Activated naive CD8-positive, alpha-beta T cell treated with anti-CD3 and anti-CD28 coated beads, Interleukin-2, amount 50 U/mL, for 24 hours (primary cell): ENCODE measurements at regions not wholly inside any gene's neighbourhood (a gene's known extent, or its start where the extent isn't known, plus 50 kb on each side); places are given as distances from the start of the nearest gene placed in this dataset.

Experiments used
- ATAC-seq: fragments of 150-1000 bp; cut with Tn5 transposase; one replicate; pipeline ENCODE4 v1.10.0; 2021
- DNase-seq: peaks from one replicate; pipeline ENCODE4 v3.0.0; 2021
- H3K27ac Mint-ChIP-seq: one replicate; pipeline ENCODE4 v1.8.0; 2021; ENCODE audit warnings: mild to moderate bottlenecking, mixed read lengths
- H3K27me3 Mint-ChIP-seq: one replicate; pipeline ENCODE4 v1.8.0; 2021; ENCODE audit warnings: mixed read lengths
- H3K36me3 Mint-ChIP-seq: one replicate; pipeline ENCODE4 v1.8.0; 2021; ENCODE audit warnings: low read depth, mixed read lengths
- H3K4me1 Mint-ChIP-seq: one replicate; pipeline ENCODE4 v1.8.0; 2021; ENCODE audit warnings: mixed read lengths
- H3K4me3 Mint-ChIP-seq: one replicate; pipeline ENCODE4 v1.8.0; 2021; ENCODE audit warnings: mild to moderate bottlenecking, moderate library complexity, mixed read lengths
- H3K9me3 Mint-ChIP-seq: one replicate; pipeline ENCODE4 v1.8.0; 2021; ENCODE audit warnings: mixed read lengths

GRCh38 chr2:49582946-49583345, 428.6 kb upstream of the FSHR start:
- DNase-seq, result no peak
- no peak for ATAC-seq
- Mint-ChIP-seq H3K9me3 (no peaks in the 10 kb centered on the region), H3K27me3 (no peaks in the 10 kb centered on the region), H3K36me3 (no peaks in the 10 kb centered on the region), H3K27ac (no peak overlapping the region), H3K4me1 (no peaks in the 10 kb centered on the region), H3K4me3 (no peak overlapping the region)

- Mint-ChIP-seq H3K27ac (no peak overlapping the region), H3K9me3 (peaks cover 3% of the 10 kb centered on the region), H3K4me1 (no peaks in the 10 kb centered on the region), H3K27me3 (no peaks in the 10 kb centered on the region), H3K4me3 (no peak overlapping the region), H3K36me3 (no peaks in the 10 kb centered on the region)
- ATAC-seq (no peak), DNase-seq (no peak)
These were observed 422.7 kb upstream of the FSHR start for GRCh38 chr2:49577041-49577440.

- no peak for ATAC-seq
These were observed 414.9 kb upstream of the FSHR start for GRCh38 chr2:49569176-49569575.

GRCh38 chr2:49567811-49568600, 413.7 kb upstream of the FSHR start:
- H3K27ac Mint-ChIP-seq, result no peak overlapping the region
- H3K27me3 Mint-ChIP-seq, result no peaks in the 10 kb centered on the region
- H3K4me1 Mint-ChIP-seq, result no peaks in the 10 kb centered on the region
- H3K9me3 Mint-ChIP-seq, result peaks cover 8% of the 10 kb centered on the region
- DNase-seq (no peak), ATAC-seq (no peak)
- no peak overlapping the region for H3K4me3 Mint-ChIP-seq
- no peaks in the 10 kb centered on the region for H3K36me3 Mint-ChIP-seq

More at GRCh38 chr2:49569176-49569575, 414.9 kb upstream of the FSHR start:
- Mint-ChIP-seq H3K36me3 (no peaks in the 10 kb centered on the region), H3K27me3 (no peaks in the 10 kb centered on the region), H3K9me3 (peaks cover 8% of the 10 kb centered on the region), H3K4me1 (no peaks in the 10 kb centered on the region), H3K27ac (no peak overlapping the region), H3K4me3 (no peak overlapping the region)
- no peak for DNase-seq

GRCh38 chr2:49567021-49567420, 412.7 kb upstream of the FSHR start:
- Mint-ChIP-seq H3K4me3 (no peak overlapping the region), H3K36me3 (no peaks in the 10 kb centered on the region)

GRCh38 chr2:49553658-49554057, 399.3 kb upstream of the FSHR start:
- DNase-seq (no peak), ATAC-seq (no peak)
- no peaks in the 10 kb centered on the region for H3K27me3 Mint-ChIP-seq
- H3K4me3 Mint-ChIP-seq, result no peak overlapping the region
- H3K4me1 Mint-ChIP-seq, result no peaks in the 10 kb centered on the region
- peaks cover 13% of the 10 kb centered on the region for H3K9me3 Mint-ChIP-seq
- H3K27ac Mint-ChIP-seq, result no peak overlapping the region
- H3K36me3 Mint-ChIP-seq, result no peaks in the 10 kb centered on the region

More at GRCh38 chr2:49567021-49567420, 412.7 kb upstream of the FSHR start:
- peaks cover 5% of the 10 kb centered on the region for H3K9me3 Mint-ChIP-seq
- ATAC-seq (no peak), DNase-seq (no peak)
- H3K27me3 Mint-ChIP-seq, result no peaks in the 10 kb centered on the region
- H3K4me1 Mint-ChIP-seq, result no peaks in the 10 kb centered on the region
- H3K27ac Mint-ChIP-seq, result no peak overlapping the region

- Mint-ChIP-seq H3K36me3 (no peaks in the 10 kb centered on the region), H3K4me3 (no peak overlapping the region), H3K27ac (no peak overlapping the region), H3K27me3 (no peaks in the 10 kb centered on the region), H3K4me1 (no peaks in the 10 kb centered on the region), H3K9me3 (peaks cover 23% of the 10 kb centered on the region)
- DNase-seq (no peak), ATAC-seq (no peak)
These were observed 378.4 kb upstream of the FSHR start for GRCh38 chr2:49532702-49533101.

- Mint-ChIP-seq H3K4me1 (no peaks in the 10 kb centered on the region), H3K27me3 (no peaks in the 10 kb centered on the region), H3K27ac (no peak overlapping the region), H3K36me3 (no peaks in the 10 kb centered on the region), H3K4me3 (no peak overlapping the region), H3K9me3 (peaks cover 30% of the 10 kb centered on the region)
- no peak for ATAC-seq
- DNase-seq, result no peak
These were observed 361.9 kb upstream of the FSHR start for GRCh38 chr2:49515996-49516782.

GRCh38 chr2:49514201-49514600, 359.9 kb upstream of the FSHR start:
- Mint-ChIP-seq H3K9me3 (peaks cover 13% of the 10 kb centered on the region), H3K4me1 (no peaks in the 10 kb centered on the region), H3K4me3 (no peak overlapping the region), H3K27ac (no peak overlapping the region), H3K36me3 (no peaks in the 10 kb centered on the region), H3K27me3 (no peaks in the 10 kb centered on the region)
- no peak for DNase-seq
- no peak for ATAC-seq

GRCh38 chr2:49490710-49491109, 336.4 kb upstream of the FSHR start:
- ATAC-seq, result peak; percentile 49

GRCh38 chr2:49487139-49487538, 332.8 kb upstream of the FSHR start:
- DNase-seq (no peak), ATAC-seq (no peak)
- H3K36me3 Mint-ChIP-seq, result no peaks in the 10 kb centered on the region
- peaks cover 5% of the 10 kb centered on the region for H3K9me3 Mint-ChIP-seq
- no peak overlapping the region for H3K27ac Mint-ChIP-seq
- H3K4me1 Mint-ChIP-seq, result no peaks in the 10 kb centered on the region
- no peaks in the 10 kb centered on the region for H3K27me3 Mint-ChIP-seq
- no peak overlapping the region for H3K4me3 Mint-ChIP-seq

More at GRCh38 chr2:49490710-49491109, 336.4 kb upstream of the FSHR start:
- no peak overlapping the region for H3K27ac Mint-ChIP-seq
- H3K36me3 Mint-ChIP-seq, result no peaks in the 10 kb centered on the region
- no peak overlapping the region for H3K4me3 Mint-ChIP-seq
- no peaks in the 10 kb centered on the region for H3K4me1 Mint-ChIP-seq
- peaks cover 21% of the 10 kb centered on the region for H3K9me3 Mint-ChIP-seq
- no peaks in the 10 kb centered on the region for H3K27me3 Mint-ChIP-seq
- DNase-seq, result peak; percentile 4

GRCh38 chr2:49480520-49480919, 326.2 kb upstream of the FSHR start:
- Mint-ChIP-seq H3K27ac (no peak overlapping the region), H3K9me3 (peaks cover 5% of the 10 kb centered on the region), H3K4me3 (no peak overlapping the region), H3K27me3 (no peaks in the 10 kb centered on the region), H3K4me1 (no peaks in the 10 kb centered on the region), H3K36me3 (no peaks in the 10 kb centered on the region)
- no peak for ATAC-seq
- no peak for DNase-seq

- DNase-seq (no peak), ATAC-seq (no peak)
- Mint-ChIP-seq H3K4me3 (no peak overlapping the region), H3K4me1 (no peaks in the 10 kb centered on the region), H3K27ac (no peak overlapping the region), H3K36me3 (no peaks in the 10 kb centered on the region), H3K9me3 (peaks cover 23% of the 10 kb centered on the region), H3K27me3 (no peaks in the 10 kb centered on the region)
These were observed 311.0 kb upstream of the FSHR start for GRCh38 chr2:49465157-49465831.

GRCh38 chr2:49459314-49459993, 305.1 kb upstream of the FSHR start:
- no peak for DNase-seq
- Mint-ChIP-seq H3K27ac (no peak overlapping the region), H3K27me3 (no peaks in the 10 kb centered on the region), H3K9me3 (peaks cover 14% of the 10 kb centered on the region), H3K36me3 (no peaks in the 10 kb centered on the region), H3K4me3 (no peak overlapping the region), H3K4me1 (no peaks in the 10 kb centered on the region)
- no peak for ATAC-seq
